Peyer's patch (tissue), 4 donors: ENCODE measurements at regions not wholly inside any gene's neighbourhood (a gene's known extent, or its start where the extent isn't known, plus 50 kb on each side); places are given as distances from the start of the nearest gene placed in this dataset.

Experiments
- DNase-seq, 3 donors: peaks; one replicate each; pipeline ENCODE4 v3.0.0-alpha.2; 2017 to 2019
- H3K27ac ChIP-seq, 4 donors: fragments of 200-600 bp; sonication (generic); one replicate each; pipeline ENCODE4 v1.5.1; 2016 to 2019
- H3K27me3 ChIP-seq, 2 donors: fragments of 200-600 bp; sonication (generic); one replicate each; pipeline ENCODE4 v1.5.1; 2019
- H3K36me3 ChIP-seq, 3 donors: fragments of 200-600 bp; sonication (generic); one replicate each; pipeline ENCODE4 v1.5.1; 2016 to 2019
- H3K4me1 ChIP-seq, 4 donors: fragments of 200-600 bp; sonication (generic); one replicate each; pipeline ENCODE4 v1.5.1; 2016 to 2019
- H3K4me3 ChIP-seq, 4 donors: fragments of 200-600 bp; sonication (generic); 1 replicate in 3 of 4; 2 replicates in 1 of 4; pipeline ENCODE4 v1.5.1; 2016 to 2019; ENCODE audit warnings: mild to moderate bottlenecking in 1 of 4
- H3K9me3 ChIP-seq, 4 donors: fragments of 200-600 bp; sonication (generic); one replicate each; pipeline ENCODE4 v1.5.1; 2016 to 2019; ENCODE audit warnings: mild to moderate bottlenecking in 1 of 4
- POLR2A ChIP-seq, 2 donors: fragments of 450-650 bp; IDR thresholded peaks; one replicate each; pipeline ENCODE4 v1.5.1; 2017; ENCODE audit warnings: antibody characterized with exemption in 2 of 2, mild to moderate bottlenecking in 2 of 2, moderate library complexity in 2 of 2
- TF ChIP-seq, protein P1 (sequence below), 6 experiments: fragments of 450-650 bp in 4 of 6; fragments of 200-600 bp in 2 of 6; sonication (generic) in 1 of 6; IDR thresholded peaks; one replicate each; pipeline ENCODE4 v1.5.1; 2017 to 2019; ENCODE audit warnings: antibody characterized with exemption in 6 of 6, mild to moderate bottlenecking in 3 of 6, moderate library complexity in 1 of 6

DNA sequence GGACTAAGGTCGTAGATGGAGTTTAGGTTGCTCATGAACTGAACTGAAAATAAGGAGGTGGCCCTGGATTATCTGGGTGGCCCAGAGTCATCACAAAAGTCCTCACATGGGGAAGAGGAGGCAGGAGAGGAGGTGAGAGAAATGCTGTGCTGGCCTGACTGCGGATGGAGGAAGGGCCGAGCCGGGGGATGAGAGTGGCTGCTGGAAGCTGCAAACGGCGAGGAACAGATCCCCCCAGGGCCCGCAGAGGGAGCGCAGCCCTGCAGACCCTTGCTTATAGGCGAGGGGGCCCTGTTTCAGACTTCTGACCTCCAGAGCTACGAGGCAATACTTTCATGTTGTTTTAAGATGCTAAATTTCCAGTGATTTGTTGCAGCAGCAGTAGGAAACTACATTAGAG lies 102.7 kb upstream of the C1orf174 start:
- no peak for TF ChIP-seq POLR2A (IDR thresholded peaks at IDR 0.05)
- TF ChIP-seq, protein P1, sequence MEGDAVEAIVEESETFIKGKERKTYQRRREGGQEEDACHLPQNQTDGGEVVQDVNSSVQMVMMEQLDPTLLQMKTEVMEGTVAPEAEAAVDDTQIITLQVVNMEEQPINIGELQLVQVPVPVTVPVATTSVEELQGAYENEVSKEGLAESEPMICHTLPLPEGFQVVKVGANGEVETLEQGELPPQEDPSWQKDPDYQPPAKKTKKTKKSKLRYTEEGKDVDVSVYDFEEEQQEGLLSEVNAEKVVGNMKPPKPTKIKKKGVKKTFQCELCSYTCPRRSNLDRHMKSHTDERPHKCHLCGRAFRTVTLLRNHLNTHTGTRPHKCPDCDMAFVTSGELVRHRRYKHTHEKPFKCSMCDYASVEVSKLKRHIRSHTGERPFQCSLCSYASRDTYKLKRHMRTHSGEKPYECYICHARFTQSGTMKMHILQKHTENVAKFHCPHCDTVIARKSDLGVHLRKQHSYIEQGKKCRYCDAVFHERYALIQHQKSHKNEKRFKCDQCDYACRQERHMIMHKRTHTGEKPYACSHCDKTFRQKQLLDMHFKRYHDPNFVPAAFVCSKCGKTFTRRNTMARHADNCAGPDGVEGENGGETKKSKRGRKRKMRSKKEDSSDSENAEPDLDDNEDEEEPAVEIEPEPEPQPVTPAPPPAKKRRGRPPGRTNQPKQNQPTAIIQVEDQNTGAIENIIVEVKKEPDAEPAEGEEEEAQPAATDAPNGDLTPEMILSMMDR (IDR thresholded peaks at IDR 0.05), result no peak
- Histone ChIP-seq H3K9me3 (peaks cover 0 to 12% (median 0%) of the 10 kb centered on the region in 4 donors), H3K27me3 (no peaks in the 10 kb centered on the region), H3K36me3 (no peaks in the 10 kb centered on the region), H3K27ac (no peak overlapping the region), H3K4me1 (no peaks in the 10 kb centered on the region), H3K4me3 (no peak overlapping the region)
- peak in 2 of 3 donors; percentile 23 to 28 for DNase-seq

DNA sequence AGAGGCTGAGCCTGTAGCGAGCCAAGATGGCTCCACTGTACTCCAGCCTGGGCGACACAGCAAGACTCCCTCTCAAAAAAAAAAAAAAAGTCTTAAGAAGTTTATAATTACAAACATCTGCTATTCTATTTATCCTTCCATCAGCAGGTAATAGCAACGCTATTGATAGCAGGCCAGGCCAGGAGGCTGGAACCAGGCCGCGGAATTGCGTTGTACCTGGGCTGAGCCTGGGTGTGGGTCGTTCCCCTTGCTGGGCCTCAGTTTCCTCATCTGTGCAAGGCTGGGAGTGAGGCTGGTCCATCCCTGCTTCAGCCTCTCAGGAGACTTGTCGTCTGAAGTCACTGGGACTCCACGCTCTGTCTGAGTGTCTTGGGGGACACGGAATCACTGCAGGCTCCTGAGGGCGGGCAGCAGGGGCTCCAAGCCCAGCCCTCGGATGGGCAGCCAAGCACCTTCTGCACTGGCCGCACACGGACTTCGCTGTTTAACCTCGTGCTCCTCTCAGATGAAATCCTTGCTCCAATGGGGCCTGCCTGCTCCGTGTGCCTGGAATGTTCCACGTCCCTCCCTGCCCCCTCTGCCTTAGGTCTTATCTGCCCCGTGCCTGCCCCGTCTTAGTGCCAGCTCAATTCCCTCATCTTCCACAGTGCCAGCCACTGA lies 103.9 kb upstream of the C1orf174 start:
- peak in 2 of 3 donors; percentile 28 to 34 for DNase-seq

DNA sequence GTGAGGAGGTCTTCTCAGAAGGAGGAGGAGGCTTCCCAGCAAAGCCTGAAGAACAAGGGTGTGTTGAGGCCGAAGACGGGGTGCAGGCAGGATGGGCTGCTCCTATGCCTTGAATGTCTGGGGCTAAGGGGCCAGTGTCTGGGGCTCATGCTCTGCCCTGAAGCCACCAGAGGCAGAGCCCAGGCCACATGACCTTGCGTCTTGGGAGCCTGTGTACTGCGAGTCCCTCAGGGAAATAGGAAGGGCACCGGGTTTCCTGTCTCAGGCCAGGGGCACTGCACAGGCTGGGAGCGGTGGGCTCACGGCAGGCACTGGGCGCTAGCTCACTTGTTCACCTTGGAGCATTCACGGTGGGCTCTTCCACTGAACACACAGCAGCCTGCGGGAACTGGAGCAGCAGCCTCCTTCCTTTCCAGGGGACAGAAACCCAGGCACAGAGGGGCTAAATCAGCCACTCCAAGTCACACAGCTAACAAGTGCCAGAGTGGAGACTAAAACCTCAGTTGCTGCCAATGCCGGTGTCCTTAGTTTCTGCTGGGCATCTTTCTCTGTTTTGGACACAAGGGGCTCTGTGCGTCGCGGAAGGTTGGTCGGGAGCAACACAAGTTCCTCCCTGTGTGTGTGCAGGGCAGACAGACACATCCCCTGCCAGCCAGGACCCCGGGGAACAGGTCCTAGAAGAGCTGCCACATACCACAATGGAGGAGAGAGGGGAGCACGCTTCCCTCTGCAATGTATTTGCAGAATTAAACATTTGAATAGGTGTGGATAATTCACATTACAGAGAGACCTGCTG lies 104.8 kb upstream of the C1orf174 start:
- no peaks in the 10 kb centered on the region for H3K36me3 ChIP-seq
- H3K27me3 ChIP-seq, result no peaks in the 10 kb centered on the region
- TF ChIP-seq, protein P1 (IDR thresholded peaks at IDR 0.05), result no peak
- no peak for TF ChIP-seq POLR2A (IDR thresholded peaks at IDR 0.05)
- no peaks in the 10 kb centered on the region for H3K4me1 ChIP-seq
- no peak overlapping the region for H3K4me3 ChIP-seq
- DNase-seq, result peak in 2 of 3 donors; percentile 34 to 38
- H3K9me3 ChIP-seq, result peaks cover 0 to 18% (median 0%) of the 10 kb centered on the region in 4 donors
- H3K27ac ChIP-seq, result no peak overlapping the region

More for the DNA sequence above, 103.9 kb upstream of the C1orf174 start:
- H3K9me3 ChIP-seq, result peaks cover 0 to 18% (median 0%) of the 10 kb centered on the region in 4 donors
- no peak overlapping the region for H3K4me3 ChIP-seq
- no peaks in the 10 kb centered on the region for H3K27me3 ChIP-seq
- TF ChIP-seq, protein P1 (IDR thresholded peaks at IDR 0.05), result no peak
- no peak for TF ChIP-seq POLR2A (IDR thresholded peaks at IDR 0.05)
- H3K27ac ChIP-seq, result no peak overlapping the region
- no peaks in the 10 kb centered on the region for H3K4me1 ChIP-seq
- no peaks in the 10 kb centered on the region for H3K36me3 ChIP-seq

DNA sequence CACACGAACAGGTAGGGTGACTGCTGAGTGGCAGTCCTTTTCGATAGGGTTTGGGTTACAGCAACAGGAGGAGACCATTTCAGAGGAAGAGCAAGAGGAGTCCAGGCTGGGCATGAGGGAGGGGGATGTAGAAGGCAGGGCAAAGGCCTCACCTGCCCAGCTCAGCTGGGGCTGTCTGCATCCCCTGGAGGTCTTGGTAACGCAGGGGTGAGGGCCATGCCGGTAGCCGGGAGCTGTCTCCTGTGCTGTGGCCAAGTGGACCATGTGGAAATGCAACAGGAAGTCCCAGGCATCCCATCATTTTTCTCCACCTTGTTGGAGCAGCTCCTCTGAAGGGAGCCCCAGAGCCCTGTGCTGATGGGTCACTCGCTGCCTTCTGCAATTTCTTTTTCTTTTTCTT lies 105.4 kb upstream of the C1orf174 start:
- Histone ChIP-seq H3K4me3 (no peak overlapping the region), H3K36me3 (no peaks in the 10 kb centered on the region), H3K27me3 (no peaks in the 10 kb centered on the region), H3K27ac (no peak overlapping the region), H3K9me3 (peaks cover 0 to 18% (median 0%) of the 10 kb centered on the region in 4 donors), H3K4me1 (no peaks in the 10 kb centered on the region)
- peak in 2 of 3 donors; percentile 19 to 31 for DNase-seq
- TF ChIP-seq, protein P1 (IDR thresholded peaks at IDR 0.05), result no peak
- no peak for TF ChIP-seq POLR2A (IDR thresholded peaks at IDR 0.05)

DNA sequence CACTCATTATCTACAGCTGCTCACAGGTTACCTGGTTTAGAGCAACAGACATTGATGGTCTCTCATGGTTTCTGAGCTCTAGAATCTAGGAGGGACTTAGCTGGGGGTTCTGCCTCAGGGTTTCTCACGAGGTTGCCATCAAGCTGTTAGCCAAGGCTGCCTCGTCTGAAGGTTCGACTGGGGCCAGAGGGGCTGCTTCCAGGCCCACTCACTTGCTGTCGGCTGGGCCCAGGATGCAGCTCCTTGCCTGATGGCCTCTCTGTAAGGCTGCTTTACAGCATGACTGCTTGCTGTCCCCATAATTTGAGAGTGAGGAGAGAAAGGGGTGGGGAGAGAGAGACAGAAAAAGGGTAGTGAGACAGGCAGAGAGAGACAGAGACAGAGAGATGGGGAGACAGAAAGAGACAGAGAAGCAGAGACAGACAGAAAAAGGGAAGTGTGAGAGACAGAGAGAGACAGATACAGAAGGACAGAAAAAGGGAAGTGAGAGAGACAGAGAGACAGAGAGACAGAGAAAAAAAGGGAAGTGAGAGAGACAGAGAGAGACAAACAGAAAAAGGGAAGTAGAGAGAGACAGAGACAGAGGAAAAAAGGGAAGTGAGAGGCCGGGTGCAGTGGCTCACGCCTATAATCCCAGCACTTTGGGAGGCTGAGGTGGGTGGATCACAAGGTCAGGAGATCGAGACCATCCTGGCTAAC lies 106.8 kb upstream of the C1orf174 start:
- no peak overlapping the region for H3K27ac ChIP-seq
- no peaks in the 10 kb centered on the region for H3K36me3 ChIP-seq
- TF ChIP-seq, protein P1 (IDR thresholded peaks at IDR 0.05), result no peak
- no peak for TF ChIP-seq POLR2A (IDR thresholded peaks at IDR 0.05)
- DNase-seq, result peak in 1 of 3 donors; percentile 21
- no peak overlapping the region for H3K4me3 ChIP-seq
- no peaks in the 10 kb centered on the region for H3K4me1 ChIP-seq
- H3K27me3 ChIP-seq, result no peaks in the 10 kb centered on the region
- peaks cover 0 to 18% (median 0%) of the 10 kb centered on the region in 4 donors for H3K9me3 ChIP-seq
